HCT116 (cell line): ENCODE measurements at regions not wholly inside any gene's neighbourhood (a gene's known extent, or its start where the extent isn't known, plus 50 kb on each side); places are given as distances from the start of the nearest gene placed in this dataset.

Source experiments
- POLR2A ChIP-seq: IDR thresholded peaks from 2 replicates; pipeline ENCODE4 v1.7.0; 2011; ENCODE audit warnings: borderline replicate concordance; ENCODE audit not compliant: insufficient read depth, insufficient read length; ENCODE audit errors: extremely low read depth
- POLR2AphosphoS5 ChIP-seq: IDR thresholded peaks from 2 replicates; pipeline ENCODE4 v1.6.1; 2011; ENCODE audit warnings: mild to moderate bottlenecking, low read depth, low read length, moderate library complexity
- ZFX ChIP-seq: fragments of 450-650 bp; IDR thresholded peaks from 2 replicates; pipeline ENCODE4 v1.6.1; 2017
- TF ChIP-seq, protein P1 (sequence below): IDR thresholded peaks from 2 replicates; pipeline ENCODE4 v1.6.1; 2012
- TF ChIP-seq, protein P2 (sequence below), 3 experiments: fragments of 200-600 bp in 1 of 3; sonication (generic) in 1 of 3; IDR thresholded peaks in 2 of 3; conservative IDR thresholded peaks in 1 of 3; 2 replicates each; pipeline ENCODE4 v1.5.1; 2012 to 2017; ENCODE audit warnings: low read depth in 2 of 3, low read length in 2 of 3, antibody characterized with exemption in 1 of 3, borderline replicate concordance in 1 of 3, control low read depth in 1 of 3, mild to moderate bottlenecking in 1 of 3, mixed read lengths in 1 of 3, mixed run types in 1 of 3, moderate library complexity in 1 of 3; ENCODE audit not compliant: insufficient read depth in 1 of 3
- TF ChIP-seq, protein P3 (sequence below): IDR thresholded peaks from 2 replicates; pipeline ENCODE4 v1.6.1; 2012; ENCODE audit warnings: low read depth

DNA sequence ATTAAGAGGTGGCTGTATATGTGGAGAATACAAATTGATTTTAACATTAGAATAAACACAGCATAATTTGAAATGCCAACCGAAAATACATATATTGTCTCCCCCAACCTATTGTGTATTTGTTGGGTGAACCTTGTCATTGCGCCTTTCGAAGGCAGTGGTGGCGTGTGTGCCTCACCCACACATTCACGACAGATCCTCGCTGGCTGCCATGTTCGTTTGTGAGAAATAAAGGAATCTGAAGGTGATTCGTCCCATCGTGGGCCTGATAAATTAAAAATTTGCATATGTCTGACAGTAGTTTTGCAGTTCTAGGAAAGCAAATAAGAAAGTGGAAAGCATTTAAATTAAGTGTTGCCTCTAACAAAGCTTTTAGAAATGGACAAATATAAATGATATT, 222.8 kb upstream of the TOPAZ1 start:
- TF ChIP-seq, protein P1, sequence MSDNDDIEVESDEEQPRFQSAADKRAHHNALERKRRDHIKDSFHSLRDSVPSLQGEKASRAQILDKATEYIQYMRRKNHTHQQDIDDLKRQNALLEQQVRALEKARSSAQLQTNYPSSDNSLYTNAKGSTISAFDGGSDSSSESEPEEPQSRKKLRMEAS, result no peak
- TF ChIP-seq, protein P2, sequence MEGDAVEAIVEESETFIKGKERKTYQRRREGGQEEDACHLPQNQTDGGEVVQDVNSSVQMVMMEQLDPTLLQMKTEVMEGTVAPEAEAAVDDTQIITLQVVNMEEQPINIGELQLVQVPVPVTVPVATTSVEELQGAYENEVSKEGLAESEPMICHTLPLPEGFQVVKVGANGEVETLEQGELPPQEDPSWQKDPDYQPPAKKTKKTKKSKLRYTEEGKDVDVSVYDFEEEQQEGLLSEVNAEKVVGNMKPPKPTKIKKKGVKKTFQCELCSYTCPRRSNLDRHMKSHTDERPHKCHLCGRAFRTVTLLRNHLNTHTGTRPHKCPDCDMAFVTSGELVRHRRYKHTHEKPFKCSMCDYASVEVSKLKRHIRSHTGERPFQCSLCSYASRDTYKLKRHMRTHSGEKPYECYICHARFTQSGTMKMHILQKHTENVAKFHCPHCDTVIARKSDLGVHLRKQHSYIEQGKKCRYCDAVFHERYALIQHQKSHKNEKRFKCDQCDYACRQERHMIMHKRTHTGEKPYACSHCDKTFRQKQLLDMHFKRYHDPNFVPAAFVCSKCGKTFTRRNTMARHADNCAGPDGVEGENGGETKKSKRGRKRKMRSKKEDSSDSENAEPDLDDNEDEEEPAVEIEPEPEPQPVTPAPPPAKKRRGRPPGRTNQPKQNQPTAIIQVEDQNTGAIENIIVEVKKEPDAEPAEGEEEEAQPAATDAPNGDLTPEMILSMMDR (IDR thresholded peaks at IDR 0.05 in 2 of 3, conservative IDR thresholded peaks at IDR 0.05 in 1 of 3; ENCODE audit: borderline replicate concordance in 1 of 3, insufficient read depth in 1 of 3, low read depth in 2 of 3, low read length in 2 of 3), result no peak
- TF ChIP-seq POLR2A, result no peak
- TF ChIP-seq, protein P3, sequence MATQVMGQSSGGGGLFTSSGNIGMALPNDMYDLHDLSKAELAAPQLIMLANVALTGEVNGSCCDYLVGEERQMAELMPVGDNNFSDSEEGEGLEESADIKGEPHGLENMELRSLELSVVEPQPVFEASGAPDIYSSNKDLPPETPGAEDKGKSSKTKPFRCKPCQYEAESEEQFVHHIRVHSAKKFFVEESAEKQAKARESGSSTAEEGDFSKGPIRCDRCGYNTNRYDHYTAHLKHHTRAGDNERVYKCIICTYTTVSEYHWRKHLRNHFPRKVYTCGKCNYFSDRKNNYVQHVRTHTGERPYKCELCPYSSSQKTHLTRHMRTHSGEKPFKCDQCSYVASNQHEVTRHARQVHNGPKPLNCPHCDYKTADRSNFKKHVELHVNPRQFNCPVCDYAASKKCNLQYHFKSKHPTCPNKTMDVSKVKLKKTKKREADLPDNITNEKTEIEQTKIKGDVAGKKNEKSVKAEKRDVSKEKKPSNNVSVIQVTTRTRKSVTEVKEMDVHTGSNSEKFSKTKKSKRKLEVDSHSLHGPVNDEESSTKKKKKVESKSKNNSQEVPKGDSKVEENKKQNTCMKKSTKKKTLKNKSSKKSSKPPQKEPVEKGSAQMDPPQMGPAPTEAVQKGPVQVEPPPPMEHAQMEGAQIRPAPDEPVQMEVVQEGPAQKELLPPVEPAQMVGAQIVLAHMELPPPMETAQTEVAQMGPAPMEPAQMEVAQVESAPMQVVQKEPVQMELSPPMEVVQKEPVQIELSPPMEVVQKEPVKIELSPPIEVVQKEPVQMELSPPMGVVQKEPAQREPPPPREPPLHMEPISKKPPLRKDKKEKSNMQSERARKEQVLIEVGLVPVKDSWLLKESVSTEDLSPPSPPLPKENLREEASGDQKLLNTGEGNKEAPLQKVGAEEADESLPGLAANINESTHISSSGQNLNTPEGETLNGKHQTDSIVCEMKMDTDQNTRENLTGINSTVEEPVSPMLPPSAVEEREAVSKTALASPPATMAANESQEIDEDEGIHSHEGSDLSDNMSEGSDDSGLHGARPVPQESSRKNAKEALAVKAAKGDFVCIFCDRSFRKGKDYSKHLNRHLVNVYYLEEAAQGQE, result no peak
- TF ChIP-seq ZFX, result no peak
- TF ChIP-seq POLR2AphosphoS5, result no peak
